IMR-90 (cell line): ENCODE measurements at regions not wholly inside any gene's neighbourhood (a gene's known extent, or its start where the extent isn't known, plus 50 kb on each side); places are given as distances from the start of the nearest gene placed in this dataset.

Source experiments
- ATAC-seq: fragments of 200-7000 bp; cut with Tn5 transposase; 2 replicates; pipeline ENCODE4 v1.9.1; 2020; ENCODE audit warnings: low read depth, mild to moderate bottlenecking, moderate library complexity
- BruUV-seq: library from RNA; stranded (reverse); fragments of 400-500 nt; replicated peaks from 2 replicates; lab custom pipeline; 2021; lab: Mats Ljungman, UMichigan
- CTCF ChIA-PET: fragments of 300-600 bp; formaldehyde crosslinking; extraction: SDS; loops from one replicate; lab custom pipeline; 2021; ENCODE audit warnings: antibody characterized with exemption; lab: Yijun Ruan, JAX
- POLR2A ChIA-PET: fragments of 300-600 bp; sonication (Branson Sonifier 250); formaldehyde crosslinking; loops from one replicate; lab custom pipeline; 2022; ENCODE audit warnings: antibody characterized with exemption; ENCODE audit not compliant: unreplicated experiment; lab: Charles Lee
- DNase-seq: peaks from one replicate; pipeline ENCODE4 v3.0.0; 2013
- H2AFZ ChIP-seq: replicated peaks from 2 replicates; pipeline ENCODE3; 2013; ENCODE audit warnings: low read length, mild to moderate bottlenecking; ENCODE audit not compliant: poor library complexity
- H2AK5ac ChIP-seq: 2 replicates; pipeline ENCODE4 v1.6.1; 2013; ENCODE audit warnings: low read depth, low read length, inconsistent platforms
- H2AK9ac ChIP-seq: replicated peaks from 2 replicates; pipeline ENCODE3; 2013; ENCODE audit warnings: mild to moderate bottlenecking, low read depth, low read length, moderate library complexity; ENCODE audit not compliant: poor library complexity
- H2BK120ac ChIP-seq: 2 replicates; pipeline ENCODE4 v1.6.1; 2013; ENCODE audit warnings: low read depth, low read length, inconsistent platforms
- H2BK15ac ChIP-seq: 3 replicates; pipeline ENCODE4 v1.6.1; 2013; ENCODE audit warnings: low read depth, low read length, inconsistent platforms
- H2BK20ac ChIP-seq: 2 replicates; pipeline ENCODE4 v1.6.1; 2013; ENCODE audit warnings: low read depth, mild to moderate bottlenecking, inconsistent platforms, low read length, moderate library complexity
- H2BK5ac ChIP-seq: 2 replicates; pipeline ENCODE4 v1.6.1; 2013; ENCODE audit warnings: mild to moderate bottlenecking, low read depth, low read length, inconsistent platforms; ENCODE audit not compliant: poor library complexity, severe bottlenecking
- H3K14ac ChIP-seq: replicated peaks from 2 replicates; pipeline ENCODE4 v1.6.1; 2013; ENCODE audit warnings: low read depth, low read length, inconsistent platforms
- H3K18ac ChIP-seq: 2 replicates; pipeline ENCODE4 v1.6.1; 2013; ENCODE audit warnings: low read depth, low read length, control low read depth
- H3K23ac ChIP-seq: 2 replicates; pipeline ENCODE4 v1.6.1; 2013; ENCODE audit warnings: low read depth, low read length, inconsistent platforms
- H3K27ac ChIP-seq: 2 replicates; pipeline ENCODE4 v1.5.1; 2013; ENCODE audit warnings: mild to moderate bottlenecking, control low read depth, low read length; ENCODE audit not compliant: insufficient read depth
- H3K27me3 ChIP-seq: 2 replicates; pipeline ENCODE4 v1.6.1; 2013; ENCODE audit warnings: low read length; ENCODE audit not compliant: control insufficient read depth, insufficient read depth
- H3K36me3 ChIP-seq: 2 replicates; pipeline ENCODE4 v1.6.1; 2013; ENCODE audit warnings: low read length, mixed read lengths; ENCODE audit not compliant: control insufficient read depth, insufficient read depth
- H3K4ac ChIP-seq: 2 replicates; pipeline ENCODE4 v1.6.1; 2013; ENCODE audit warnings: low read depth, low read length, inconsistent platforms
- H3K4me1 ChIP-seq: 2 replicates; pipeline ENCODE4 v1.6.1; 2013; ENCODE audit warnings: low read length, mixed read lengths; ENCODE audit not compliant: control insufficient read depth, insufficient read depth
- H3K4me2 ChIP-seq: 2 replicates; pipeline ENCODE4 v1.6.1; 2013; ENCODE audit warnings: low read depth, mild to moderate bottlenecking, control low read depth, low read length, moderate library complexity
- H3K4me3 ChIP-seq: 2 replicates; pipeline ENCODE4 v1.5.1; 2013; ENCODE audit warnings: low read depth, mild to moderate bottlenecking, control low read depth, low read length, moderate library complexity; ENCODE audit not compliant: insufficient read depth
- H3K56ac ChIP-seq: 2 replicates; pipeline ENCODE4 v1.6.1; 2013; ENCODE audit warnings: low read length, inconsistent platforms; ENCODE audit not compliant: insufficient read depth; ENCODE audit errors: extremely low read depth
- H3K79me1 ChIP-seq, 2 experiments: 2 replicates each; pipeline ENCODE4 v1.6.1; 2013; ENCODE audit warnings: low read length in 2 of 2, inconsistent platforms in 1 of 2, low read depth in 1 of 2
- H3K9ac ChIP-seq: 2 replicates; pipeline ENCODE4 v1.6.1; 2013; ENCODE audit warnings: low read depth, low read length, control low read depth
- H3K9me1 ChIP-seq: 2 replicates; pipeline ENCODE4 v1.6.1; 2013; ENCODE audit warnings: low read length, inconsistent platforms; ENCODE audit not compliant: insufficient read depth
- H3K9me3 ChIP-seq: 2 replicates; pipeline ENCODE4 v1.6.1; 2013; ENCODE audit warnings: low read length; ENCODE audit not compliant: control insufficient read depth, insufficient read depth
- H4K20me1 ChIP-seq: 2 replicates; pipeline ENCODE4 v1.6.1; 2013; ENCODE audit warnings: low read length, inconsistent platforms; ENCODE audit not compliant: insufficient read depth
- H4K5ac ChIP-seq: 2 replicates; pipeline ENCODE4 v1.6.1; 2013; ENCODE audit warnings: mild to moderate bottlenecking, low read depth, low read length, control low read depth
- H4K8ac ChIP-seq, 2 experiments: 2 replicates each; pipeline ENCODE4 v1.6.1; 2013; ENCODE audit warnings: low read depth in 2 of 2, low read length in 2 of 2, control low read depth in 1 of 2, inconsistent platforms in 1 of 2
- H4K91ac ChIP-seq: 2 replicates; pipeline ENCODE4 v1.6.1; 2013; ENCODE audit warnings: low read depth, low read length, inconsistent platforms; ENCODE audit not compliant: insufficient read depth
- MAFK ChIP-seq: IDR thresholded peaks from 2 replicates; pipeline ENCODE4 v1.6.1; 2012; ENCODE audit warnings: low read depth, low read length, improper control_type of control experiment
- RFX5 ChIP-seq: IDR thresholded peaks from 2 replicates; pipeline ENCODE4 v1.8.0; 2012; ENCODE audit warnings: low read depth, mild to moderate bottlenecking, low read length, moderate library complexity
- SMC3 ChIP-seq: fragments of 150-350 bp; IDR thresholded peaks from 2 replicates; pipeline ENCODE4 v1.6.1; 2016; ENCODE audit warnings: low read depth, mild to moderate bottlenecking, antibody characterized with exemption, low read length, moderate library complexity
- WGBS, 2 experiments: methylation state at CpG; one replicate each; pipeline versions ENCODE4 v1.1.5 to v1.1.7; 2013; ENCODE audit warnings: missing lambda C conversion rate in 2 of 2; ENCODE audit not compliant: insufficient read length in 1 of 2; ENCODE audit errors: extremely low coverage in 2 of 2; 5-methylcytosine and 5-hydroxymethylcytosine counted together
- dilution Hi-C: fragments of 300-500 bp; cut with HindIII; formaldehyde crosslinking; loops from one replicate; pipeline ENCODE4 v1.14.3; 2018; ENCODE audit warnings: low sequenced_read_pairs; ENCODE audit not compliant: unreplicated experiment
- in situ Hi-C: fragments of 300-500 bp; cut with MboI; formaldehyde crosslinking; loops from 3 replicates; pipeline ENCODE4 v1.14.3; 2019; ENCODE audit warnings: low sequenced_read_pairs, inconsistent platforms, mixed read lengths
- intact Hi-C: fragments of 100-400 bp; cut with micrococcal nuclease; formaldehyde crosslinking; loops from 2 replicates; pipeline ENCODE4 v1.10.0; 2022

GRCh38 chr6:40966860-40967259 is 72.2 kb downstream of the UNC5CL start:
- Histone ChIP-seq H3K27me3 (peaks cover 8% of the 10 kb centered on the region), H3K18ac (no peak overlapping the region), H2AK9ac (no peak overlapping the region), H3K79me1 (no peaks in the 10 kb centered on the region), H3K4me3 (no peak overlapping the region), H2BK15ac (no peak overlapping the region), H4K20me1 (no peaks in the 10 kb centered on the region), H2BK20ac (no peak overlapping the region), H4K91ac (no peak overlapping the region), H4K5ac (no peak overlapping the region), H2AK5ac (no peak overlapping the region), H3K9ac (no peak overlapping the region), H2BK120ac (no peak overlapping the region), H2AFZ (no peak overlapping the region), H3K56ac (no peak overlapping the region), H3K4ac (no peak overlapping the region), H3K9me3 (no peaks in the 10 kb centered on the region), H3K14ac (no peak overlapping the region), H2BK5ac (no peak overlapping the region), H3K27ac (no peak overlapping the region), H3K4me1 (peaks cover 7% of the 10 kb centered on the region; the same call in 1 of the 2 replicates), H3K9me1 (peaks cover 7% of the 10 kb centered on the region; the same call in 1 of the 2 replicates), H4K8ac (no peak overlapping the region), H3K23ac (no peak overlapping the region), H3K4me2 (no peak overlapping the region), H3K36me3 (no peaks in the 10 kb centered on the region)
- BruUV-seq, result no TSS peak
- dilution Hi-C loops (no loop called here), in situ Hi-C loops (no loop called here), intact Hi-C loops (no loop called here)
- ChIA-PET POLR2A (no interaction called here), CTCF (no interaction called here)
- WGBS, 2 experiments, result no CpG with 5 or more reads among the region's 4 CpGs
- ATAC-seq (no peak), DNase-seq (no peak)
- TF ChIP-seq MAFK, result no peak
- TF ChIP-seq RFX5, result no peak
- no peak for TF ChIP-seq SMC3
